Endothelial cell of umbilical vein (primary cell): ENCODE measurements at regions not wholly inside any gene's neighbourhood (a gene's known extent, or its start where the extent isn't known, plus 50 kb on each side); places are given as distances from the start of the nearest gene placed in this dataset.

Source experiments
- BruUV-seq: library from RNA; stranded (reverse); fragments of 400-500 nt; replicated peaks from 2 replicates; lab custom pipeline; 2021; lab: Mats Ljungman, UMichigan
- CTCF ChIA-PET: fragments of 300-600, 350-600 bp; sonication (Branson Sonifier 250); formaldehyde crosslinking; loops from one replicate; lab custom pipeline; 2021; ENCODE audit warnings: antibody characterized with exemption, inconsistent platforms; lab: Charles Lee
- POLR2A ChIA-PET: fragments of 300-600, 350-600 bp; sonication (Branson Sonifier 250); formaldehyde crosslinking; loops from one replicate; lab custom pipeline; 2021; ENCODE audit warnings: antibody characterized with exemption, inconsistent platforms; lab: Charles Lee
- DNase-seq: peaks from one replicate; pipeline ENCODE4 v3.0.0-alpha.2; 2011; ENCODE audit warnings: low read depth, low spot score
- FAIRE-seq: peaks from 2 replicates; lab custom pipeline; 2011; peaks lifted over from hg19 to GRCh38; lab: Jason Lieb, UNC
- H2AFZ ChIP-seq: 2 replicates; pipeline ENCODE4 v1.6.0; 2012; ENCODE audit warnings: low read depth, low read length, control low read depth, inconsistent platforms
- H3K27ac ChIP-seq: 2 replicates; pipeline ENCODE4 v1.5.1; 2011; ENCODE audit warnings: low read depth, mild to moderate bottlenecking, control low read depth, low read length, moderate library complexity; ENCODE audit not compliant: insufficient read depth
- H3K27me3 ChIP-seq, 2 experiments: 2 replicates each; pipeline versions ENCODE4 v1.6.0 to v1.6.1; 2011; ENCODE audit warnings: low read length in 2 of 2, mixed read lengths in 1 of 2; ENCODE audit not compliant: control insufficient read depth in 2 of 2, insufficient read depth in 2 of 2
- H3K36me3 ChIP-seq, 2 experiments: 2 replicates in 1 of 2; 3 replicates in 1 of 2; pipeline ENCODE4 v1.5.1; 2011; ENCODE audit warnings: low read length in 2 of 2, mild to moderate bottlenecking in 1 of 2, moderate library complexity in 1 of 2; ENCODE audit not compliant: control insufficient read depth in 2 of 2, insufficient read depth in 2 of 2; ENCODE audit errors: extremely low read depth in 1 of 2
- H3K4me1 ChIP-seq: 3 replicates; pipeline ENCODE4 v1.5.1; 2011; ENCODE audit warnings: mild to moderate bottlenecking, low read length; ENCODE audit not compliant: control insufficient read depth, insufficient read depth; ENCODE audit errors: extremely low read depth
- H3K4me2 ChIP-seq: 2 replicates; pipeline ENCODE4 v1.6.1; 2011; ENCODE audit warnings: low read length, control low read depth, mixed read lengths; ENCODE audit not compliant: insufficient read depth
- H3K4me3 ChIP-seq, 3 experiments: fragments of 200-600 bp in 1 of 3; sonication (generic), shearing (Covaris generic) in 1 of 3; replicated peaks in 1 of 3; 2 replicates each; pipeline ENCODE4 v1.5.1; 2011 to 2016; ENCODE audit warnings: control low read depth in 3 of 3, low read length in 3 of 3, mild to moderate bottlenecking in 2 of 3, inconsistent platforms in 1 of 3, low read depth in 1 of 3, moderate library complexity in 1 of 3; ENCODE audit not compliant: insufficient read depth in 1 of 3
- H3K79me2 ChIP-seq: 2 replicates; pipeline ENCODE4 v1.6.0; 2012; ENCODE audit warnings: low read length, inconsistent platforms; ENCODE audit not compliant: control insufficient read depth, insufficient read depth
- H3K9ac ChIP-seq: replicated peaks from 2 replicates; pipeline ENCODE3; 2011; ENCODE audit warnings: low read length, control low read depth; ENCODE audit not compliant: insufficient read depth; ENCODE audit errors: extremely low read depth
- H3K9me1 ChIP-seq: replicated peaks from 3 replicates; pipeline ENCODE4 v1.6.0; 2011; ENCODE audit warnings: mild to moderate bottlenecking, low read length; ENCODE audit not compliant: control insufficient read depth, insufficient read depth; ENCODE audit errors: extremely low read depth
- H3K9me3 ChIP-seq: replicated peaks from 2 replicates; pipeline ENCODE4 v1.5.1; 2012; ENCODE audit warnings: low read length, inconsistent platforms; ENCODE audit not compliant: control insufficient read depth, insufficient read depth
- H4K20me1 ChIP-seq: replicated peaks from 2 replicates; pipeline ENCODE3; 2011; ENCODE audit warnings: mild to moderate bottlenecking, low read length; ENCODE audit not compliant: control insufficient read depth, insufficient read depth; ENCODE audit errors: extremely low read depth
- EZH2 ChIP-seq: IDR thresholded peaks from 2 replicates; pipeline ENCODE4 v1.6.1; 2012; ENCODE audit warnings: borderline replicate concordance, low read depth, mild to moderate bottlenecking, moderate library complexity, low read length, inconsistent platforms; ENCODE audit not compliant: severe bottlenecking
- FOS ChIP-seq: IDR thresholded peaks from 2 replicates; pipeline ENCODE4 v1.6.1; 2011; ENCODE audit warnings: mild to moderate bottlenecking, low read length, moderate library complexity, borderline replicate concordance; ENCODE audit not compliant: insufficient read depth
- GATA2 ChIP-seq: IDR thresholded peaks from 2 replicates; pipeline ENCODE4 v1.7.0; 2011; ENCODE audit warnings: low read depth, mild to moderate bottlenecking, moderate library complexity, mixed read lengths, low read length; ENCODE audit not compliant: insufficient read length, insufficient read depth
- JUN ChIP-seq: IDR thresholded peaks from 2 replicates; pipeline ENCODE4 v1.6.1; 2011; ENCODE audit warnings: borderline replicate concordance, low read depth; ENCODE audit not compliant: insufficient read length, insufficient read depth
- MYC ChIP-seq: IDR thresholded peaks from one replicate; pipeline ENCODE4 v1.6.1; 2011; ENCODE audit warnings: mild to moderate bottlenecking, low read depth, low read length
- POLR2A ChIP-seq: IDR thresholded peaks from 2 replicates; pipeline ENCODE4 v1.6.1; 2012; ENCODE audit warnings: low read depth, mild to moderate bottlenecking, control low read depth, low read length
- POLR2AphosphoS5 ChIP-seq: IDR thresholded peaks from 2 replicates; pipeline ENCODE4 v1.6.1; 2012; ENCODE audit warnings: low read depth, mild to moderate bottlenecking, control low read depth, low read length, moderate library complexity; ENCODE audit not compliant: insufficient read depth
- dilution Hi-C: fragments of 300-500 bp; cut with MboI; formaldehyde crosslinking; loops from one replicate; pipeline ENCODE4 v1.15.0; 2019; ENCODE audit warnings: low sequenced_read_pairs; ENCODE audit not compliant: extremely low pct_ligation_motif_present
- intact Hi-C: fragments of 100-400 bp; cut with micrococcal nuclease; formaldehyde crosslinking; loops from one replicate; pipeline ENCODE4 v1.10.0; 2022
- TF ChIP-seq, protein P1 (sequence below), 2 donors: IDR thresholded peaks; 1 replicate in 1 of 2; 2 replicates in 1 of 2; pipeline ENCODE4 v1.5.1; 2011; ENCODE audit warnings: low read length in 2 of 2, mild to moderate bottlenecking in 2 of 2, moderate library complexity in 2 of 2, control low read depth in 1 of 2, inconsistent platforms in 1 of 2, low read depth in 1 of 2; ENCODE audit not compliant: insufficient read depth in 1 of 2; ENCODE audit errors: extremely low read depth in 1 of 2
- TF ChIP-seq, protein P2 (sequence below): IDR thresholded peaks from 2 replicates; pipeline ENCODE4 v1.6.1; 2011; ENCODE audit not compliant: insufficient read depth, insufficient read length

DNA sequence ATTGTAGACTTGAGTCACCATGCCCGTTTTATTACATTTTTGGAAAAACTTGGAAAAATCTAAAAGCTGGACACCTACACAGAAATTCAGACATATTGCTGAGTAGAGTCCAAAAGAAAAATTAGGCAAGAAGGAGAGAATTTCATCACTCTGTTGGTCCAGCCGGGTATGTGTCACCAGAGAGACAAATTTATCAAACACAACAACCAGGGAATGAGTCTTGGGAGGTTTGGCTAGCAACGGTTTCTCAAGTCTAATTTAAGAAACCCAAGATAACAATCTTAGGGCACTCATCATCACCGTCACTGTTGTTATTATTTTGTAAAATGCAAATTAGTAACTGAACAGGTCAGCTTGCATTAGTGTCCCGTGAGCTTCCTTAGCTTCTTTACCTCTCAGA is 197.5 kb upstream of the C2CD4B start:
- Histone ChIP-seq H3K79me2 (no peaks in the 10 kb centered on the region), H3K27ac (no peak overlapping the region), H3K36me3 (no peaks in the 10 kb centered on the region), H3K9ac (no peak overlapping the region), H3K4me1 (no peaks in the 10 kb centered on the region), H2AFZ (no peak overlapping the region), H3K9me3 (no peaks in the 10 kb centered on the region), H4K20me1 (no peaks in the 10 kb centered on the region), H3K27me3 (no peaks in the 10 kb centered on the region), H3K4me2 (no peak overlapping the region), H3K9me1 (no peaks in the 10 kb centered on the region), H3K4me3 (no peak overlapping the region)
- dilution Hi-C loops = no loop called here
- ChIA-PET CTCF (interaction anchor here (0.6 kb wide), 1 partner anchor 925 kb away, joined by 3 read pairs; no protein-coding TSS in a partner anchor), POLR2A (no interaction called here)
- TF ChIP-seq GATA2 = no peak
- DNase-seq (no peak), FAIRE-seq (no peak)
- intact Hi-C loops = no loop called here
- BruUV-seq = no TSS peak

- intact Hi-C loops (no loop called here), dilution Hi-C loops (no loop called here)
- no peaks in the 10 kb centered on the region for H4K20me1 ChIP-seq
- ChIA-PET POLR2A (no interaction called here), CTCF (no interaction called here)
- no peak for FAIRE-seq
- no peak overlapping the region for H3K9ac ChIP-seq
- no peaks in the 10 kb centered on the region for H3K27me3 ChIP-seq
- no peak overlapping the region for H3K4me2 ChIP-seq
- TF ChIP-seq MYC = no peak
- no peak for TF ChIP-seq POLR2AphosphoS5
- TF ChIP-seq, protein P1, sequence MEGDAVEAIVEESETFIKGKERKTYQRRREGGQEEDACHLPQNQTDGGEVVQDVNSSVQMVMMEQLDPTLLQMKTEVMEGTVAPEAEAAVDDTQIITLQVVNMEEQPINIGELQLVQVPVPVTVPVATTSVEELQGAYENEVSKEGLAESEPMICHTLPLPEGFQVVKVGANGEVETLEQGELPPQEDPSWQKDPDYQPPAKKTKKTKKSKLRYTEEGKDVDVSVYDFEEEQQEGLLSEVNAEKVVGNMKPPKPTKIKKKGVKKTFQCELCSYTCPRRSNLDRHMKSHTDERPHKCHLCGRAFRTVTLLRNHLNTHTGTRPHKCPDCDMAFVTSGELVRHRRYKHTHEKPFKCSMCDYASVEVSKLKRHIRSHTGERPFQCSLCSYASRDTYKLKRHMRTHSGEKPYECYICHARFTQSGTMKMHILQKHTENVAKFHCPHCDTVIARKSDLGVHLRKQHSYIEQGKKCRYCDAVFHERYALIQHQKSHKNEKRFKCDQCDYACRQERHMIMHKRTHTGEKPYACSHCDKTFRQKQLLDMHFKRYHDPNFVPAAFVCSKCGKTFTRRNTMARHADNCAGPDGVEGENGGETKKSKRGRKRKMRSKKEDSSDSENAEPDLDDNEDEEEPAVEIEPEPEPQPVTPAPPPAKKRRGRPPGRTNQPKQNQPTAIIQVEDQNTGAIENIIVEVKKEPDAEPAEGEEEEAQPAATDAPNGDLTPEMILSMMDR (IDR thresholded peaks at IDR 0.05; ENCODE audit: extremely low read depth in 1 of 2, insufficient read depth in 1 of 2, low read depth in 1 of 2, low read length in 2 of 2) = no peak
- TF ChIP-seq EZH2 = no peak
- TF ChIP-seq GATA2 = no peak
- TF ChIP-seq POLR2A = no peak
- TF ChIP-seq, protein P2, sequence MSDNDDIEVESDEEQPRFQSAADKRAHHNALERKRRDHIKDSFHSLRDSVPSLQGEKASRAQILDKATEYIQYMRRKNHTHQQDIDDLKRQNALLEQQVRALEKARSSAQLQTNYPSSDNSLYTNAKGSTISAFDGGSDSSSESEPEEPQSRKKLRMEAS = no peak
- TF ChIP-seq FOS = no peak
- TF ChIP-seq JUN = no peak
- H3K36me3 ChIP-seq = no peaks in the 10 kb centered on the region
- H3K9me3 ChIP-seq = no peaks in the 10 kb centered on the region
- no peak overlapping the region for H2AFZ ChIP-seq
- H3K4me3 ChIP-seq = no peak overlapping the region
- DNase-seq = no peak
- H3K27ac ChIP-seq = no peak overlapping the region
- no TSS peak for BruUV-seq
- H3K9me1 ChIP-seq = no peaks in the 10 kb centered on the region
- H3K4me1 ChIP-seq = no peaks in the 10 kb centered on the region
- no peaks in the 10 kb centered on the region for H3K79me2 ChIP-seq
Measured at GRCh38 chr15:62363913-62364312, 198.8 kb upstream of the C2CD4B start.
